CD14-positive monocyte (primary cell): ENCODE measurements at regions not wholly inside any gene's neighbourhood (a gene's known extent, or its start where the extent isn't known, plus 50 kb on each side); places are given as distances from the start of the nearest gene placed in this dataset.

Experiments used
- DNase-seq, 3 donors: peaks; one replicate each; pipeline ENCODE4 v3.0.0-alpha.2; 2011 to 2022
- H2AFZ ChIP-seq: 2 replicates; pipeline ENCODE4 v1.6.0; 2012; ENCODE audit warnings: mild to moderate bottlenecking, low read depth, low read length, inconsistent platforms; ENCODE audit not compliant: insufficient read depth, poor library complexity, severe bottlenecking
- H3K27ac ChIP-seq, 2 donors: 1 replicate in 1 of 2; 2 replicates in 1 of 2; pipeline ENCODE4 v1.5.1; 2012 to 2013; ENCODE audit warnings: low read length in 2 of 2, control low read depth in 1 of 2, inconsistent platforms in 1 of 2, low read depth in 1 of 2, mild to moderate bottlenecking in 1 of 2
- H3K27me3 ChIP-seq, 2 donors: one replicate each; pipeline versions ENCODE4 v1.6.0 to v1.6.1; 2011 to 2013; ENCODE audit warnings: low read length in 2 of 2; ENCODE audit not compliant: control insufficient read depth in 2 of 2, insufficient read depth in 2 of 2
- H3K36me3 ChIP-seq, 2 donors: replicated peaks in 1 of 2; 1 replicate in 1 of 2; 2 replicates in 1 of 2; pipeline versions ENCODE4 v1.5.1 to v1.6.1; 2012 to 2013; ENCODE audit warnings: low read length in 2 of 2, control low read depth in 1 of 2, inconsistent platforms in 1 of 2, mild to moderate bottlenecking in 1 of 2; ENCODE audit not compliant: insufficient read depth in 2 of 2, control insufficient read depth in 1 of 2
- H3K4me1 ChIP-seq, 2 donors: 1 replicate in 1 of 2; 2 replicates in 1 of 2; pipeline versions ENCODE4 v1.5.1 to v1.6.1; 2012 to 2013; ENCODE audit warnings: low read length in 2 of 2, control low read depth in 1 of 2, inconsistent platforms in 1 of 2, mild to moderate bottlenecking in 1 of 2, moderate library complexity in 1 of 2; ENCODE audit not compliant: insufficient read depth in 2 of 2, control insufficient read depth in 1 of 2
- H3K4me2 ChIP-seq: replicated peaks from 2 replicates; pipeline ENCODE3; 2012; ENCODE audit warnings: low read length, moderate library complexity, mild to moderate bottlenecking; ENCODE audit not compliant: poor library complexity, severe bottlenecking; ENCODE audit errors: extremely low read depth
- H3K4me3 ChIP-seq, 3 experiments: fragments of 200-600 bp in 1 of 3; sonication (generic) in 1 of 3; replicated peaks in 1 of 3; 1 replicate in 2 of 3; 2 replicates in 1 of 3; pipeline ENCODE4 v1.5.1; 2011 to 2013; ENCODE audit warnings: low read length in 3 of 3, mild to moderate bottlenecking in 3 of 3, control low read depth in 2 of 3, low read depth in 2 of 3, inconsistent platforms in 1 of 3, moderate library complexity in 1 of 3
- H3K79me2 ChIP-seq: 2 replicates; pipeline ENCODE4 v1.6.0; 2012; ENCODE audit warnings: mild to moderate bottlenecking, control low read depth, inconsistent platforms, low read length, moderate library complexity; ENCODE audit not compliant: insufficient read depth
- H3K9ac ChIP-seq: 2 replicates; pipeline ENCODE4 v1.6.0; 2017; ENCODE audit warnings: low read length, mild to moderate bottlenecking; ENCODE audit not compliant: insufficient read depth, poor library complexity, severe bottlenecking
- H3K9me3 ChIP-seq, 2 donors: replicated peaks in 1 of 2; 1 replicate in 1 of 2; 2 replicates in 1 of 2; pipeline versions ENCODE4 v1.5.1 to v1.6.1; 2012 to 2013; ENCODE audit warnings: low read length in 2 of 2, control low read depth in 1 of 2; ENCODE audit not compliant: control insufficient read depth in 1 of 2, insufficient read depth in 1 of 2
- H4K20me1 ChIP-seq: 2 replicates; pipeline ENCODE4 v1.6.0; 2012; ENCODE audit warnings: mild to moderate bottlenecking, low read length, control low read depth, moderate library complexity; ENCODE audit not compliant: insufficient read depth
- H3K27ac Mint-ChIP-seq, 7 donors: one replicate each; pipeline ENCODE4 v1.8.0; 2020; ENCODE audit warnings: mild to moderate bottlenecking in 7 of 7, mixed read lengths in 7 of 7, moderate library complexity in 6 of 7, inconsistent platforms in 2 of 7
- H3K27me3 Mint-ChIP-seq, 3 donors: one replicate each; pipeline ENCODE4 v1.8.0; 2021 to 2022; ENCODE audit warnings: low read depth in 3 of 3, mild to moderate bottlenecking in 3 of 3, mixed read lengths in 3 of 3, moderate library complexity in 3 of 3, inconsistent platforms in 1 of 3
- H3K36me3 Mint-ChIP-seq, 2 donors: one replicate each; pipeline ENCODE4 v1.8.0; 2020; ENCODE audit warnings: mixed read lengths in 2 of 2, inconsistent platforms in 1 of 2, mild to moderate bottlenecking in 1 of 2
- H3K4me1 Mint-ChIP-seq: one replicate; pipeline ENCODE4 v1.8.0; 2020; ENCODE audit warnings: mild to moderate bottlenecking, mixed read lengths
- H3K4me3 Mint-ChIP-seq, 2 donors: one replicate each; pipeline ENCODE4 v1.8.0; 2020; ENCODE audit warnings: mild to moderate bottlenecking in 2 of 2, mixed read lengths in 2 of 2, moderate library complexity in 1 of 2
- H3K9me3 Mint-ChIP-seq, 7 donors: one replicate each; pipeline ENCODE4 v1.8.0; 2020 to 2022; ENCODE audit warnings: mixed read lengths in 7 of 7, mild to moderate bottlenecking in 6 of 7, moderate library complexity in 6 of 7, inconsistent platforms in 2 of 7
- WGBS: methylation state at CpG from one replicate; pipeline ENCODE4 v1.1.5; 2013; ENCODE audit warnings: missing lambda C conversion rate; ENCODE audit not compliant: insufficient coverage; 5-methylcytosine and 5-hydroxymethylcytosine counted together
- intact Hi-C, 2 donors: fragments of 100-400 bp; cut with micrococcal nuclease; formaldehyde crosslinking; loops; one replicate each; pipeline versions ENCODE4 v1.15.0 to v1.15.1; 2023
- TF ChIP-seq, protein P1 (sequence below): fragments of 200-600 bp; IDR thresholded peaks from one replicate; pipeline ENCODE4 v1.8.0; 2022; ENCODE audit warnings: antibody characterized with exemption, mild to moderate bottlenecking

DNA sequence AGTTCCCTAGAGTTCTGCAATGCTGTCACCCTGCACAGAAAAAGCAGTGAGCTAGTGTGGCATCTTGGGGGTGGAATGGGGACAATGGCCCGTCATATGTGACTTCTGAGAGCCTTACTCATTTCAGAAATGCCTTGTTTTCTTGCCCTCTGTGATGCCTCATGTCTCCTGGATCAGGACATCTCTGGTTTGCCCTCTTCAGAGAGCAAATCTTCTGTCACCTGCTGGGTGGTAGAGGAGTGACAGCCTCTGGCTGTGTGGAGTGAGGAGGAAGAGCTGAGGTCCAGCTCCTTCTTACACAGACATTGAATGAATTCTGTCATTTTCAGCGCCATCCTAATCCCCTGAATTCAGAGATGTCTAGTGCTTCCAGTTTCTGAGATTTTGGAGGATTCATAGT is 55.6 kb upstream of the PHLPP1 start:
- no peak overlapping the region for H3K4me3 ChIP-seq
- no peak overlapping the region for H3K4me3 Mint-ChIP-seq
- no peak overlapping the region for H3K4me2 ChIP-seq
- peaks cover 0 to 2% (median 0%) of the 10 kb centered on the region in 3 donors for H3K27me3 Mint-ChIP-seq
- H3K9me3 ChIP-seq: no peaks in the 10 kb centered on the region
- H3K27ac Mint-ChIP-seq: no peak overlapping the region
- no peak for DNase-seq
- H3K9me3 Mint-ChIP-seq: no peaks in the 10 kb centered on the region
- H3K36me3 ChIP-seq: no peaks in the 10 kb centered on the region
- no peak overlapping the region for H3K27ac ChIP-seq
- no peak overlapping the region for H3K9ac ChIP-seq
- H3K27me3 ChIP-seq: no peaks in the 10 kb centered on the region
- TF ChIP-seq, protein P1, sequence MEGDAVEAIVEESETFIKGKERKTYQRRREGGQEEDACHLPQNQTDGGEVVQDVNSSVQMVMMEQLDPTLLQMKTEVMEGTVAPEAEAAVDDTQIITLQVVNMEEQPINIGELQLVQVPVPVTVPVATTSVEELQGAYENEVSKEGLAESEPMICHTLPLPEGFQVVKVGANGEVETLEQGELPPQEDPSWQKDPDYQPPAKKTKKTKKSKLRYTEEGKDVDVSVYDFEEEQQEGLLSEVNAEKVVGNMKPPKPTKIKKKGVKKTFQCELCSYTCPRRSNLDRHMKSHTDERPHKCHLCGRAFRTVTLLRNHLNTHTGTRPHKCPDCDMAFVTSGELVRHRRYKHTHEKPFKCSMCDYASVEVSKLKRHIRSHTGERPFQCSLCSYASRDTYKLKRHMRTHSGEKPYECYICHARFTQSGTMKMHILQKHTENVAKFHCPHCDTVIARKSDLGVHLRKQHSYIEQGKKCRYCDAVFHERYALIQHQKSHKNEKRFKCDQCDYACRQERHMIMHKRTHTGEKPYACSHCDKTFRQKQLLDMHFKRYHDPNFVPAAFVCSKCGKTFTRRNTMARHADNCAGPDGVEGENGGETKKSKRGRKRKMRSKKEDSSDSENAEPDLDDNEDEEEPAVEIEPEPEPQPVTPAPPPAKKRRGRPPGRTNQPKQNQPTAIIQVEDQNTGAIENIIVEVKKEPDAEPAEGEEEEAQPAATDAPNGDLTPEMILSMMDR: no peak
- no peaks in the 10 kb centered on the region for H3K4me1 ChIP-seq
- H3K4me1 Mint-ChIP-seq: no peaks in the 10 kb centered on the region
- no peaks in the 10 kb centered on the region for H3K36me3 Mint-ChIP-seq
- no peaks in the 10 kb centered on the region for H3K79me2 ChIP-seq
- no peak overlapping the region for H2AFZ ChIP-seq
- intact Hi-C loops: no loop called here
- no peaks in the 10 kb centered on the region for H4K20me1 ChIP-seq
- 100% methylated on average over 1 of the region's 2 CpGs for WGBS

DNA sequence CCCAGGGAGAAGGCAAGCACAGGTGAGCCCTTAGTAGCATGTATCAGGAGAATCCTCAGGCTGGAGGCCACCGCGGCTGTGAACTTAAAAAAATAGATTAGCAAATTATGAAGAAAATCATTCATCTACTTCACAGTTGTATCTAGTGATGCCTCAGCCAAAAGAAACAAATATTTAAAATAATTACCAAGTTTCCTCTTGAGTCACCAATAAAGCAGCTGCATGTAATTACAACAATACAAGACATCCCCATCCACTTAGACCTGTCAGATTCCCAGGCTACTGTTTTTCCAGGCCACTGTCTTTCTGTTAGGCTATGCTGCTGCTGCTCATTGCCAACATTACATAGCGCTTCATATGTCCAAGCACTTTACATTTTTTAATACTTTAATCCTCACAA is 54.6 kb upstream of the PHLPP1 start:
- Mint-ChIP-seq H3K36me3 (no peaks in the 10 kb centered on the region), H3K4me1 (no peaks in the 10 kb centered on the region), H3K27ac (no peak overlapping the region), H3K4me3 (no peak overlapping the region), H3K9me3 (no peaks in the 10 kb centered on the region), H3K27me3 (peaks cover 0 to 2% (median 0%) of the 10 kb centered on the region in 3 donors)
- intact Hi-C loops: no loop called here
- no peak overlapping the region for H3K27ac ChIP-seq
- no peak overlapping the region for H3K4me2 ChIP-seq
- no peak overlapping the region for H3K4me3 ChIP-seq
- no peaks in the 10 kb centered on the region for H3K27me3 ChIP-seq
- H3K9me3 ChIP-seq: no peaks in the 10 kb centered on the region
- H3K4me1 ChIP-seq: no peaks in the 10 kb centered on the region
- no CpG with 5 or more reads among the region's 3 CpGs for WGBS
- TF ChIP-seq, protein P1: no peak
- no peak overlapping the region for H2AFZ ChIP-seq
- H3K9ac ChIP-seq: no peak overlapping the region
- no peaks in the 10 kb centered on the region for H3K79me2 ChIP-seq
- no peak for DNase-seq
- H3K36me3 ChIP-seq: no peaks in the 10 kb centered on the region
- H4K20me1 ChIP-seq: no peaks in the 10 kb centered on the region
